ENCODE measurements at regions not wholly inside any gene's neighbourhood (a gene's known extent, or its start where the extent isn't known, plus 50 kb on each side); places are given as distances from the start of the nearest gene placed in this dataset.

GRCh38 chr2:5132281-5132680, 559.9 kb upstream of the SOX11 start:
- TF ChIP-seq CTCF (IDR thresholded peaks at IDR 0.05) (no peak), POLR2A (IDR thresholded peaks at IDR 0.05) (no peak)

All from lower leg skin (tissue), 3 donors.